WTC11 (cell line): ENCODE measurements at regions not wholly inside any gene's neighbourhood (a gene's known extent, or its start where the extent isn't known, plus 50 kb on each side); places are given as distances from the start of the nearest gene placed in this dataset.

Experiments
- ATAC-seq: fragments of 200-7000 bp; cut with Tn5 transposase; 2 replicates; pipeline ENCODE4 v1.10.0; 2021; ENCODE audit warnings: mild to moderate bottlenecking, moderate library complexity
- CTCF ChIA-PET: fragments of 300-600 bp; sonication (Branson Sonifier 250); formaldehyde crosslinking; loops from one replicate; lab custom pipeline; 2021; ENCODE audit warnings: antibody characterized with exemption; lab: Charles Lee
- POLR2A ChIA-PET: fragments of 350-600 bp; sonication (Branson Sonifier 250); formaldehyde crosslinking; loops from one replicate; lab custom pipeline; 2021; ENCODE audit warnings: antibody characterized with exemption; lab: Charles Lee
- DNase-seq: peaks from one replicate; pipeline ENCODE4 v3.0.0; 2021; ENCODE audit warnings: low spot score
- H3K27ac Mint-ChIP-seq: 2 replicates; pipeline ENCODE4 v1.8.0; 2021; ENCODE audit warnings: mixed read lengths
- H3K27me3 Mint-ChIP-seq: 2 replicates; pipeline ENCODE4 v1.8.0; 2021; ENCODE audit warnings: low read depth, mild to moderate bottlenecking, moderate library complexity, mixed read lengths
- H3K36me3 Mint-ChIP-seq: 2 replicates; pipeline ENCODE4 v1.8.0; 2021; ENCODE audit warnings: mixed read lengths
- H3K4me1 Mint-ChIP-seq: 2 replicates; pipeline ENCODE4 v1.8.0; 2022; ENCODE audit warnings: mixed read lengths
- H3K4me3 Mint-ChIP-seq: 2 replicates; pipeline ENCODE4 v1.8.0; 2021; ENCODE audit warnings: mild to moderate bottlenecking, moderate library complexity, mixed read lengths
- H3K9me3 Mint-ChIP-seq: 2 replicates; pipeline ENCODE4 v1.8.0; 2021; ENCODE audit warnings: mixed read lengths
- ATF1 ChIP-seq: sonication (generic); formaldehyde crosslinking; IDR thresholded peaks from 2 replicates; pipeline ENCODE4 v1.8.1; 2023; ENCODE audit warnings: mild to moderate bottlenecking, moderate library complexity, missing genetic modification reagents
- CREM ChIP-seq: sonication (generic); formaldehyde crosslinking; IDR thresholded peaks from 2 replicates; pipeline ENCODE4 v1.8.1; 2022; ENCODE audit warnings: mild to moderate bottlenecking, missing genetic modification reagents, moderate library complexity
- GABPB1 ChIP-seq: sonication (generic); formaldehyde crosslinking; IDR thresholded peaks from 2 replicates; pipeline ENCODE4 v1.8.1; 2023; ENCODE audit warnings: mild to moderate bottlenecking, missing genetic modification reagents
- HMGA2 ChIP-seq: fragments of 250-450 bp; sonication (Bioruptor Pico); IDR thresholded peaks from 2 replicates; pipeline ENCODE4 v1.4.0; 2021; ENCODE audit warnings: mild to moderate bottlenecking, moderate library complexity
- JUN ChIP-seq: sonication (generic); formaldehyde crosslinking; IDR thresholded peaks from 2 replicates; pipeline ENCODE4 v1.8.0; 2023; ENCODE audit warnings: mild to moderate bottlenecking, missing genetic modification reagents
- NFE2L1 ChIP-seq: sonication (generic); formaldehyde crosslinking; IDR thresholded peaks from 2 replicates; pipeline ENCODE4 v1.8.1; 2023; ENCODE audit warnings: missing genetic modification reagents
- NR2C2 ChIP-seq: sonication (generic); formaldehyde crosslinking; IDR thresholded peaks from 2 replicates; pipeline ENCODE4 v1.8.0; 2022; ENCODE audit warnings: mild to moderate bottlenecking, missing genetic modification reagents
- RORB ChIP-seq: fragments of 250-450 bp; sonication (Bioruptor Pico); IDR thresholded peaks from 2 replicates; pipeline ENCODE4 v1.9.0; 2021; ENCODE audit warnings: mild to moderate bottlenecking
- SMAD4 ChIP-seq: sonication (generic); formaldehyde crosslinking; IDR thresholded peaks from 2 replicates; pipeline ENCODE4 v1.8.0; 2022; ENCODE audit warnings: mild to moderate bottlenecking, missing genetic modification reagents
- TP53 ChIP-seq: sonication (generic); formaldehyde crosslinking; IDR thresholded peaks from 2 replicates; pipeline ENCODE4 v1.8.1; 2023; ENCODE audit warnings: mild to moderate bottlenecking, missing genetic modification reagents
- ZNF138 ChIP-seq: sonication (generic); formaldehyde crosslinking; conservative IDR thresholded peaks from 2 replicates; pipeline ENCODE4 v1.8.1; 2022; ENCODE audit warnings: mild to moderate bottlenecking, moderate library complexity, missing genetic modification reagents
- ZNF396 ChIP-seq: fragments of 250-450 bp; sonication (Bioruptor Pico); IDR thresholded peaks from 2 replicates; pipeline ENCODE4 v1.8.0; 2021; ENCODE audit warnings: mild to moderate bottlenecking, moderate library complexity, borderline replicate concordance
- ZNF671 ChIP-seq: fragments of 250-450 bp; sonication (Bioruptor Pico); IDR thresholded peaks from 2 replicates; pipeline ENCODE4 v1.8.0; 2021; ENCODE audit warnings: mild to moderate bottlenecking
- TF ChIP-seq, protein P1 (sequence below): sonication (generic); formaldehyde crosslinking; IDR thresholded peaks from 2 replicates; pipeline ENCODE4 v1.8.0; 2023; ENCODE audit warnings: missing genetic modification reagents
- TF ChIP-seq, protein P2 (sequence below): sonication (generic); formaldehyde crosslinking; IDR thresholded peaks from 2 replicates; pipeline ENCODE4 v1.8.0; 2022; ENCODE audit warnings: mild to moderate bottlenecking, missing genetic modification reagents
- TF ChIP-seq, protein P3 (sequence below): sonication (generic); formaldehyde crosslinking; IDR thresholded peaks from 2 replicates; pipeline ENCODE4 v1.8.1; 2022; ENCODE audit warnings: mild to moderate bottlenecking, moderate library complexity, missing genetic modification reagents
- TF ChIP-seq, protein P4 (sequence below): sonication (generic); formaldehyde crosslinking; IDR thresholded peaks from 2 replicates; pipeline ENCODE4 v1.8.1; 2023; ENCODE audit warnings: mild to moderate bottlenecking, missing genetic modification reagents, moderate library complexity
- TF ChIP-seq, protein P5 (sequence below): sonication (generic); formaldehyde crosslinking; IDR thresholded peaks from 2 replicates; pipeline ENCODE4 v1.8.0; 2023; ENCODE audit warnings: mild to moderate bottlenecking, missing genetic modification reagents
- TF ChIP-seq, protein P6 (sequence below): fragments of 250-450 bp; sonication (Bioruptor Pico); IDR thresholded peaks from 2 replicates; pipeline ENCODE4 v1.8.0; 2021; ENCODE audit warnings: mild to moderate bottlenecking
- TF ChIP-seq, protein P7 (sequence below): fragments of 250-450 bp; sonication (Bioruptor Pico); conservative IDR thresholded peaks from 2 replicates; pipeline ENCODE4 v1.9.0; 2021; ENCODE audit warnings: mild to moderate bottlenecking
- TF ChIP-seq, protein P8 (sequence below): sonication (generic); formaldehyde crosslinking; IDR thresholded peaks from 2 replicates; pipeline ENCODE4 v1.8.1; 2023; ENCODE audit warnings: mild to moderate bottlenecking, missing genetic modification reagents

DNA sequence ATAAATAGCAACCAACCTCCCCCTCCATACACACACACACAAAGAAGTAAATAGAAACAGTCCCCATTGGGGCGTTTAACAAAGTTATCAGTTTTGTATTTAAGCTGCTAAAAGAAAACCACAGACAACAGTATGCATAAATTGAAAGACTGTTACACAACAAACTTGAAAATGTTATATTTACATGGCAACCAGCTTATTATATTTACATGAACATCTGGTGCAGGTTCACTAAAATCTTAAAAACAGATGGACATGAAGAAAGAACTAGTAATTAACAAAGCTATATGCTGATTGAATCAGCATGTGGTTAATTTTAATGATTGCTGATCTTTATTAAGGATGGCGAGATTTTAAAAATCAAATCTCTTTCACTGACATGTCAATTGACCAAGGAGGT lies 384.7 kb downstream of the LRRIQ3 start:
- H3K27ac Mint-ChIP-seq = no peak overlapping the region
- CTCF ChIA-PET = no interaction called here
- no peaks in the 10 kb centered on the region for H3K36me3 Mint-ChIP-seq
- H3K9me3 Mint-ChIP-seq = peaks cover 9% of the 10 kb centered on the region; the same call in 1 of the 2 replicates
- H3K4me1 Mint-ChIP-seq = no peaks in the 10 kb centered on the region
- no peak for DNase-seq
- H3K4me3 Mint-ChIP-seq = no peak overlapping the region
- H3K27me3 Mint-ChIP-seq = no peaks in the 10 kb centered on the region
- TF ChIP-seq, protein P1, sequence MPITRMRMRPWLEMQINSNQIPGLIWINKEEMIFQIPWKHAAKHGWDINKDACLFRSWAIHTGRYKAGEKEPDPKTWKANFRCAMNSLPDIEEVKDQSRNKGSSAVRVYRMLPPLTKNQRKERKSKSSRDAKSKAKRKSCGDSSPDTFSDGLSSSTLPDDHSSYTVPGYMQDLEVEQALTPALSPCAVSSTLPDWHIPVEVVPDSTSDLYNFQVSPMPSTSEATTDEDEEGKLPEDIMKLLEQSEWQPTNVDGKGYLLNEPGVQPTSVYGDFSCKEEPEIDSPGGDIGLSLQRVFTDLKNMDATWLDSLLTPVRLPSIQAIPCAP (CRISPR knock-in tag) = no peak
- TF ChIP-seq CREM (CRISPR knock-in tag) (no peak), GABPB1 (CRISPR knock-in tag) (no peak)
- TF ChIP-seq, protein P2, sequence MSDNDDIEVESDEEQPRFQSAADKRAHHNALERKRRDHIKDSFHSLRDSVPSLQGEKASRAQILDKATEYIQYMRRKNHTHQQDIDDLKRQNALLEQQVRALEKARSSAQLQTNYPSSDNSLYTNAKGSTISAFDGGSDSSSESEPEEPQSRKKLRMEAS (CRISPR knock-in tag) = no peak
- POLR2A ChIA-PET = no interaction called here
- ATAC-seq = no peak

DNA sequence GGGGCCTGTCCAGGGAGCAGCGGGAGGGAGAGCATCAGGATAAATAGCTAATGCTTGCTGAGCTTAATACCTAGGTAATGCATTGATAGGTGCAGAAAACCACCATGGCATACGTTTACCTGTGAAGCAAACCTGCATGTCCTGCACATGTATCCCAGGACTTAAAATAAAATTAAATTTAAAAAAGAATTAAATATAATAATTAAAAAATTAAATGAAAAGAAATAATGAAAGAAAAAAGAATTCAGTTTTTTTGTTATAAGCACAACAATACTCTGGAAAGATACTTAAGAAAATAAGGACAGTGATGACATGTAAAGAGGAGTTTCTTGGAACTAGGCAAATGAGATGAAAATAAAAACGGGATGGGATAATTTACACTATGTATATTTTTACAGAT lies 386.2 kb downstream of the LRRIQ3 start:
- Mint-ChIP-seq H3K9me3 (peaks cover 8% of the 10 kb centered on the region; the same call in 1 of the 2 replicates), H3K36me3 (no peaks in the 10 kb centered on the region), H3K4me1 (no peaks in the 10 kb centered on the region), H3K4me3 (no peak overlapping the region), H3K27ac (no peak overlapping the region), H3K27me3 (no peaks in the 10 kb centered on the region)
- CTCF ChIA-PET = no interaction called here
- ATAC-seq = no peak
- TF ChIP-seq HMGA2 (CRISPR knock-in tag) (peak; percentile 98), TP53 (CRISPR knock-in tag) (no peak), ZNF396 (CRISPR knock-in tag) (no peak)
- DNase-seq = no peak
- POLR2A ChIA-PET = no interaction called here

DNA sequence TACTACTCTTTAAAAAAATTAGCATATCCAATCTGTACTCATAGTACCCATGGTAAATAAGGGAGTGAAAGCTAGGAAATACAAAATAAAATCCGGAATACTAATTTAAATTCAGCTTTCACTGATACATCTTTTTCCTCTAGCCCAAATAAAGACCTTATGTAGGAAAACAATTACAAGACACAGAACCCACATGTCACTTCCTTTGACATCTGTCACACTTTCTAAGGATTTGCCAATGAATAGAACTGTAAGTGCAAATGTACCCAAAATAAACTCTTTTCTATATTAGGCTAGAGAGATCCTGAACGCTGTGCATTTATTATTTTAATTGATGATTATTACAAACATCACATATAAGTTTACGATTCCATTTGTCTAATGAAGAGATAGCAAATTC lies 393.0 kb downstream of the LRRIQ3 start:
- CTCF ChIA-PET = no interaction called here
- POLR2A ChIA-PET = no interaction called here
- no peak overlapping the region for H3K4me3 Mint-ChIP-seq
- H3K9me3 Mint-ChIP-seq = no peaks in the 10 kb centered on the region
- ATAC-seq = no peak
- H3K27ac Mint-ChIP-seq = no peak overlapping the region
- TF ChIP-seq ZNF671 (CRISPR knock-in tag) = no peak
- TF ChIP-seq JUN = no peak
- TF ChIP-seq, protein P3, sequence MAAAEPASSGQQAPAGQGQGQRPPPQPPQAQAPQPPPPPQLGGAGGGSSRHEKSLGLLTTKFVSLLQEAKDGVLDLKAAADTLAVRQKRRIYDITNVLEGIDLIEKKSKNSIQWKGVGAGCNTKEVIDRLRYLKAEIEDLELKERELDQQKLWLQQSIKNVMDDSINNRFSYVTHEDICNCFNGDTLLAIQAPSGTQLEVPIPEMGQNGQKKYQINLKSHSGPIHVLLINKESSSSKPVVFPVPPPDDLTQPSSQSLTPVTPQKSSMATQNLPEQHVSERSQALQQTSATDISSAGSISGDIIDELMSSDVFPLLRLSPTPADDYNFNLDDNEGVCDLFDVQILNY (CRISPR knock-in tag) = no peak
- TF ChIP-seq, protein P4, sequence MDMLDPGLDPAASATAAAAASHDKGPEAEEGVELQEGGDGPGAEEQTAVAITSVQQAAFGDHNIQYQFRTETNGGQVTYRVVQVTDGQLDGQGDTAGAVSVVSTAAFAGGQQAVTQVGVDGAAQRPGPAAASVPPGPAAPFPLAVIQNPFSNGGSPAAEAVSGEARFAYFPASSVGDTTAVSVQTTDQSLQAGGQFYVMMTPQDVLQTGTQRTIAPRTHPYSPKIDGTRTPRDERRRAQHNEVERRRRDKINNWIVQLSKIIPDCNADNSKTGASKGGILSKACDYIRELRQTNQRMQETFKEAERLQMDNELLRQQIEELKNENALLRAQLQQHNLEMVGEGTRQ (CRISPR knock-in tag) = no peak
- TF ChIP-seq RORB (CRISPR knock-in tag) = no peak
- TF ChIP-seq, protein P5, sequence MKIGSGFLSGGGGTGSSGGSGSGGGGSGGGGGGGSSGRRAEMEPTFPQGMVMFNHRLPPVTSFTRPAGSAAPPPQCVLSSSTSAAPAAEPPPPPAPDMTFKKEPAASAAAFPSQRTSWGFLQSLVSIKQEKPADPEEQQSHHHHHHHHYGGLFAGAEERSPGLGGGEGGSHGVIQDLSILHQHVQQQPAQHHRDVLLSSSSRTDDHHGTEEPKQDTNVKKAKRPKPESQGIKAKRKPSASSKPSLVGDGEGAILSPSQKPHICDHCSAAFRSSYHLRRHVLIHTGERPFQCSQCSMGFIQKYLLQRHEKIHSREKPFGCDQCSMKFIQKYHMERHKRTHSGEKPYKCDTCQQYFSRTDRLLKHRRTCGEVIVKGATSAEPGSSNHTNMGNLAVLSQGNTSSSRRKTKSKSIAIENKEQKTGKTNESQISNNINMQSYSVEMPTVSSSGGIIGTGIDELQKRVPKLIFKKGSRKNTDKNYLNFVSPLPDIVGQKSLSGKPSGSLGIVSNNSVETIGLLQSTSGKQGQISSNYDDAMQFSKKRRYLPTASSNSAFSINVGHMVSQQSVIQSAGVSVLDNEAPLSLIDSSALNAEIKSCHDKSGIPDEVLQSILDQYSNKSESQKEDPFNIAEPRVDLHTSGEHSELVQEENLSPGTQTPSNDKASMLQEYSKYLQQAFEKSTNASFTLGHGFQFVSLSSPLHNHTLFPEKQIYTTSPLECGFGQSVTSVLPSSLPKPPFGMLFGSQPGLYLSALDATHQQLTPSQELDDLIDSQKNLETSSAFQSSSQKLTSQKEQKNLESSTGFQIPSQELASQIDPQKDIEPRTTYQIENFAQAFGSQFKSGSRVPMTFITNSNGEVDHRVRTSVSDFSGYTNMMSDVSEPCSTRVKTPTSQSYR (CRISPR knock-in tag) = no peak
- TF ChIP-seq SMAD4 (CRISPR knock-in tag) = no peak
- TF ChIP-seq, protein P6, sequence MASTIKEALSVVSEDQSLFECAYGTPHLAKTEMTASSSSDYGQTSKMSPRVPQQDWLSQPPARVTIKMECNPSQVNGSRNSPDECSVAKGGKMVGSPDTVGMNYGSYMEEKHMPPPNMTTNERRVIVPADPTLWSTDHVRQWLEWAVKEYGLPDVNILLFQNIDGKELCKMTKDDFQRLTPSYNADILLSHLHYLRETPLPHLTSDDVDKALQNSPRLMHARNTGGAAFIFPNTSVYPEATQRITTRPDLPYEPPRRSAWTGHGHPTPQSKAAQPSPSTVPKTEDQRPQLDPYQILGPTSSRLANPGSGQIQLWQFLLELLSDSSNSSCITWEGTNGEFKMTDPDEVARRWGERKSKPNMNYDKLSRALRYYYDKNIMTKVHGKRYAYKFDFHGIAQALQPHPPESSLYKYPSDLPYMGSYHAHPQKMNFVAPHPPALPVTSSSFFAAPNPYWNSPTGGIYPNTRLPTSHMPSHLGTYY = no peak
- TF ChIP-seq, protein P7, sequence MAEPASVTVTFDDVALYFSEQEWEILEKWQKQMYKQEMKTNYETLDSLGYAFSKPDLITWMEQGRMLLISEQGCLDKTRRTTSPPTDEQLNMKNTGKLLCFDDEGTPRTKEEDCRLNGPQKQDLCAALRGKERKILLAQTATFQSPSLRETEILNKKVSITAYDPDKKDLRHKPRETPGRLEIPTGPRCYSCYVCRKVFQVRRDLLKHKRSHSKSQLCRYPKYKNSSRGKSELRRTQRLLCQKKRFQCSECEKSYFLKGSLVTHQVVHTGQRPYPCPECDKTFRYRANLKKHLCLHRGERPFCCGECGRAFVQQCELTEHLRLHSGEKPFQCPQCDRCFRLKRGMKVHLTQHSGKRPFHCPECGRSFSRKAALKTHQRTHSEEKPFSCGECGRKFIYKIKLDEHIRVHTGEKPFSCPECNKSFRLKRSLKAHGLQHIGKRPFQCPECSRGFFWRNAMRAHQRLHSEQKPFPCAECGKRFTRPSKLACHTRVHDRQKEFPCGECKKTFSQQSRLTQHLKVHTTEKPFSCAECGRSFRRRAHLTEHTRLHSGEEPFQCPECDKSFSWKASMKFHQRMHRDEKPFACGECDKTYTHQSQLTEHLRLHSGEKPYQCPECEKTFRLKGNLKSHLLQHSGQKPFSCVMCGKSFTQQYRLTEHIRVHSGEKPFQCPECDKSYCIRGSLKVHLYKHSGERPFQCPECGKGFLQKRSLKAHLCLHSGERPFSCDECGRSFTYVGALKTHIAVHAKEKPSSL = no peak
- TF ChIP-seq ATF1 (CRISPR knock-in tag) = no peak
- no peak for TF ChIP-seq NR2C2 (CRISPR knock-in tag)
- no peak for TF ChIP-seq NFE2L1 (CRISPR knock-in tag)
- no peak for TF ChIP-seq ZNF138 (CRISPR knock-in tag)
- TF ChIP-seq HMGA2 (CRISPR knock-in tag) = no peak
- TF ChIP-seq, protein P8, sequence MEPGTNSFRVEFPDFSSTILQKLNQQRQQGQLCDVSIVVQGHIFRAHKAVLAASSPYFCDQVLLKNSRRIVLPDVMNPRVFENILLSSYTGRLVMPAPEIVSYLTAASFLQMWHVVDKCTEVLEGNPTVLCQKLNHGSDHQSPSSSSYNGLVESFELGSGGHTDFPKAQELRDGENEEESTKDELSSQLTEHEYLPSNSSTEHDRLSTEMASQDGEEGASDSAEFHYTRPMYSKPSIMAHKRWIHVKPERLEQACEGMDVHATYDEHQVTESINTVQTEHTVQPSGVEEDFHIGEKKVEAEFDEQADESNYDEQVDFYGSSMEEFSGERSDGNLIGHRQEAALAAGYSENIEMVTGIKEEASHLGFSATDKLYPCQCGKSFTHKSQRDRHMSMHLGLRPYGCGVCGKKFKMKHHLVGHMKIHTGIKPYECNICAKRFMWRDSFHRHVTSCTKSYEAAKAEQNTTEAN (CRISPR knock-in tag) = no peak
- TF ChIP-seq, all 79 proteins: peak for 0
- Mint-ChIP-seq H3K27me3 (no peaks in the 10 kb centered on the region), H3K36me3 (no peaks in the 10 kb centered on the region), H3K4me1 (peaks cover 13% of the 10 kb centered on the region)
- no peak for DNase-seq
